NCI-H1092 (cell line): ENCODE measurements at regions not wholly inside any gene's neighbourhood (a gene's known extent, or its start where the extent isn't known, plus 50 kb on each side); places are given as distances from the start of the nearest gene placed in this dataset.

ENCODE experiments used
- DNase-seq: peaks from one replicate; lab custom pipeline; 2025; lab: John Stamatoyannopoulos, UW

DNA sequence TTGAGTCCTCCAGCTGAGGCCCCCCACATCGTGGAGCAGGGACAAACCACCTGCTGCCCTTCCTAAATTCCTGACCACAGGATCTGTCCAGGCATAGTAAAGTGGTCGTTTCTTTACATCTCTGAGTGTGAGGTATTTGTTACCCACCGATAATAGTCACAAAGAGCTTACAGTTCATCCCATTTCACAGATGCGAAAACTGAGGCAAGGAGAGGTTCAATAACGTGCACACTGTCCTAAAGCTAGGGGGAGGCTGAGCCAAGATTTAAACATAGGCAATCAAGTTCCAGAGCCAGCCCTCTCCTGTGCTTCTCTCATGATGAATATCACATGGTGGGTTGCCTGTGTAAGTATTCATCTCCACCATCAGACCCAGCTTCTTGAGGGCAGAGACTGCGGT is 135.4 kb downstream of the CCT6B start:
- no peak for DNase-seq

DNA sequence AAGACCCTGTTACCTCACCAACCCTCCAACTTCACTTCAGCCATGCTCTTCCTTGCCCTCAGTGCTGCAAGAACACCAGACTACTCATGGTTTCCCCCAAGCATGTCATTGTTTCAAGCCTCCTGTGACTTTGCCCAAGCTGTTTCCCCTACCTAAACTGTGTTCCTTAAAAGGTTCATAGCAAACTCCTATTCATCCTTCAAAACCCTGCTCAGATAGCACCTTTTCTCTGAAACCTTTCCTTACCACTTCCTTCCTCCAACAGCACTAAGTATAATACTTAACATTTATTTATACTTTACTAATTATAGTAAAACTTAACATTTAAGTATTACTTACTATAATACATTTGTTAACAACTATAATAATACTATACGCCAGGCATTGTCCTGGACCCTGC is 136.2 kb downstream of the CCT6B start:
- no peak for DNase-seq

DNA sequence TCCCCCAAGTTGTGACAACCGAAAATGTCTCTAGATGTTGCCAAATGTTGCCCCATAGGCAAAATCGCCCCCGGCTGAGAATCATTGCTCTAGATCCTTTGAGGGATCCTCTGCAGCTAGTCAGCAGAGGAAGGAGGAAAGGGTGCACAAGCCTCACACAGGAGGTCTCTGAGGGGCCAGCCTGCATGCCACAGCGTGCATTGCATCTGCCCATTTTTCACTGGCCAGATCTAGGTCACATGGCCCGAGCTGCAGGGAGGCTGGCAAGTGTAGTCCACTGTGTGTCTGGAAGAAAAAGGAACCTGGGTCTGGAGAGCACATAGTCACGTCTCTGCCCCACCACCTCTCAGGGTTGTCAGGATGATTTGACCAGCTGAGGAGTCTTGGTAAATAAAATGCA is 138.2 kb downstream of the CCT6B start:
- DNase-seq, result no peak

DNA sequence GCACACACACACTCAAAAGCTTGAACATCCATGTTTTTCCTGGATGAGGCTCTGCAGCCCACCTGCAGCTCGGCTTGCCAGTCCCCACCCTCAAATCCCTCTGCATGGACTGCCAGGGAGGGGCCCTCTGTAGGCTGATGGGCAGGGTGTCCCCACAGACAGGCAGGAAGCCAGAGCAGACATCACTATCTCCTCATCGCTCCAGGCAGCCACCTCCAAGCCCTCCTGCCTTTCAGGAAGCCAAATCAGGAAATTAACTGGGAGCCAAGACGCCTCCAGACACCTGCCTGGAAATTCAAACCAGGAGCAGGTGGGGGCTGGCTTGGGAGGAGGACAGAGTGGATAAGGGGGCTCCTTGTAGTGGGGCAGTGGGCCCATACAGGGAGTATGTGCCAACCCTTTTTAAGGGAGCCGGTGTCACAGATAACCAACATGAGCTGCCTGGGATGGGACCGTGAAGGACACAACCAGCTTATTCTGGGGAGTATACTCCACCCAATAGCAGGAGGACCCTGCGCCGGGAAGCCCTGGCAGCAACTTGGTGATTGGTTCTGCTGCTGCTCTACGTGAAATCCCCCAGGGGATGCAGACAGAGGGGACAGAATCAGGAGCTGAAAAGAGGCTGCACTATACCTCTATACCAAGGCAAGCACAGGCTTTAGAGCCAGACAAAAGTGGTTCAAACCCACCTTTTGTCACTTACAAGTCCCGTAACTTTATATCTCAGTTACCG is 139.1 kb downstream of the CCT6B start:
- DNase-seq, result no peak

DNA sequence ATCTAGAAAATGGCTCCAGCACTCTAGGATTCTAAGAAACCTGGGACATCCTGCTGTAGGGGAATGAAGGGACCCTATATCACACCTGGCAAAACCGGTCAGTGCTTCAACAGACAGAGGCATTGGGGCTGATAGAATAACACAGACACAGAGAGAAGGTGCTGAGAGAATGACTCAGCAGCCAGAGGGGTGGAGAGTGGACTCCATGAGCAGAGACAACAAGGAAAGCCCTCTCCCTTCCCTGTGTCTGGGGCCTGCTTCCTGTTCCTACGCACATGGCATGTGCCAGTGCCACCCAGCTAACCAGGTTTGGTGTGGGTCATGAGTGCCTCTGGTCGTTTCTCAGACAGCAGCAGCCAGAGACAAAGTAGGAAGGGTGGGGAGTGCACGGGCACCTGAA is 140.3 kb downstream of the CCT6B start:
- no peak for DNase-seq

DNA sequence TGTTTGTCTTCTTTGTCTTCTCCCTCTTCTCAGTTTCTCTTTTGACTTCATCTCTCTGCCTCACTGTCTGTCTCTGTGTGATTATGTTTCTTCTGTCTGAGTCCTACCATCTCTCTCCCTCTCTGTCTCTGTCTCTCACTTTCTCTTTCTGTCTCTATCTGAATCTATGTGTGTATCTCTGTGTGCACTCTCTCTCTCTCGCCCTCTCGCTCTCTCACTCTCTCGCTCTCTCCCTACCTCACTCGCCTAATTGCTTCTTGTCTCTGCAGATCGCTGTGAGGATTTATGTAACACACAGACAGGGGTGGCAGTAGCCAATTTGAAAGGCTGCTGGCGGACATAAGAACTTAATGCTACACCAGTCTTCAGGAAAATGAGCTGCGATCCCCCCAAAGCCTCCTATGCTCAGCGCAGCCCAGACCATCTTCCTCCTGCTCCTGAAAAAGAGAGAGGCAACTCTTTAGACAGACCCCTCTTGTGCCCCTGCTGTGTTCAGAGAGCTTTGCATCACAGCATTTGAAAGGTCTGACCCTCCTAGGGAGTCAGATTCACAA is 140.9 kb downstream of the CCT6B start:
- DNase-seq, result no peak

DNA sequence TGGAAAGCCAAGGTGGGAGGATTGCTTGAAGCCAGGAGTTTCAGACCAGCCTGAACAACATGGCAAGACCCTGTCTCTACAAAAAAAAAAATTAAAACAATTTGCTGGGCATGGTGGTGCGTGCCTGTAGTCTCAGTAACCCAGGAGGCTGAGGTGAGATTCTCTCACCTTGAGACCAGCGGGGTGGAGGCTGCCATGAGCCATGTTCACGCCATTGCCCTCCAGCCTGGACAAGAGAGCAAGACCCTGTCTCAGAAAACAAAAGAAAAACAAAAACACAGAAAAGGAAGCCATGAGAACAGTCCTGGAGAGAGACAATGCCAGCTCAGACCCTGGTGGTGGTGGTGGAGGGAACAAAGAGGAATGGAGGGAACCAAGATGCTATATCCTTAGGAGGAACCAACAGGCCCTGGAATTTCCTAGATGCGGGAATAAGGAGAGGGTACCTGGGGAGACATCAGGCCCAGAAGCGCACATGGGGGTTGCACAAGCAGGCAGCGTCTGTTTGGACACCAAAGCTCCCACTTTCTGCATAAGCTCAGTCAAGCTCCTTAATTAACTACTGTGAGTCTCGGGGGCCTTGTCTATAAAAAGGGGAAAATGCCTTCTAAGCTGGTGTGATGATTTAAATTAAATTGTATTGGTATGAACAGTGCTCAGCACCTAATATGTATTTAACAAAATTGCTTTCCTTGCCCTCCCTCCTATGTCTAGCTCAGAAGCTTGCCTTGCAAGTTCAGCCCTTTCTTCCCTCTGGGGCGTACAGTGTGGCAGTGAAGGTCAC is 143.8 kb downstream of the CCT6B start:
- no peak for DNase-seq

DNA sequence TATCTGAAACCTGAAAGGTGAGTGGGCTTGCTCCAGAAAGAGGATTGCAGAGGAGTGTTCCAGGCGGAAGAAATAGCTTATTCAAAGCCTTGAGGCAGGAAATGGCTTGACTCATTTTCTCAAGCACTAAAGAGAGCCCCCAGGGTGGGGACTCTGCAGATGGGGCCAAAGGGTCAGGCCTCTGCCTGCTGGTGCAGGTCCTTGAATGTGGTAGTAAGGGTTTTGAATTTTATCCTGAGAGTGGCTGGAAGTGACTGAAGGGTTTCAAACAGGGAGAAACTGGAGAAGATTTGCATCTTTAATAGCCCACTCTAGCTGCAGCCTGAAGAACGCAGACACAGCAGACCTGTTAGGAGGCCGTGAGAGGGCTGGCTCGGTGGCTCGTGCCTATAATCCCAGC is 144.4 kb downstream of the CCT6B start:
- DNase-seq, result no peak

DNA sequence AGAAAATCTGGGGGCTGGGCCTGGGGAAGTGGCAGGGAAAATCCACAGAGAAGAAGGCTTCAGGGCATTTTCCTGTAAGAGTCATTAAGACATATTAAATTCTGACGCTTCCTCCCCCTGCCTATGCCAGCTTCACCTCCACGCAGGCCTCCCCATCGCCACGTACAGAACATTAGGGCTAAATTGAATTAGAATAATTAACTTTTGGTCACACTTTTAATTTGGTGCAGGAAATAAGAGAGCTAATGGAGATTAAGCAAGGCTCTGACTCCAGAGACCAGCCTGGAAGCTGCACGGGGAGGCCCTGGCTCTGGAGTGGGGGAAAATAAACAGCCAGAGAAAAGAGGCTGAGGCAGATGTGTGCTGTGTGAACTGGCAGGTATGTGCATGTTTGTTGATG is 148.0 kb downstream of the CCT6B start:
- no peak for DNase-seq

DNA sequence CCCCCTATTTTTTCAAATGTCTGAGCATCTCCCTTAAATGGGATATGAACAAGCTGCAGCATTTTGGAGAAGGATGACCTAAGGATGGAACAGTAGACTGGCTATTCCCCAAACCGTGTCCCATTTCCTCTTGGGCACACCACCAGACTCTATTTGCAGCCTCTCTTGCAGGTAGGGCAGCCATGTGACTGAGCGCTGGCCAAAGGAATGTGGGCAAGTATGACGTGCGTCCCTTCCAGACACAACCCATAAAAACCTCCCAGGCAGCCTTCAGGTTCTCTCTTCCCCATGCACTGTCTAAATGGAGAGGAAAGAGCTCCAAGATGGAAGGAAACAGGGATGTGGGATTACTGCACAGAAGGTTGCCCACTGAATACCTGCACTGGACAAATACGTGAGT is 149.7 kb downstream of the CCT6B start:
- DNase-seq, result no peak

DNA sequence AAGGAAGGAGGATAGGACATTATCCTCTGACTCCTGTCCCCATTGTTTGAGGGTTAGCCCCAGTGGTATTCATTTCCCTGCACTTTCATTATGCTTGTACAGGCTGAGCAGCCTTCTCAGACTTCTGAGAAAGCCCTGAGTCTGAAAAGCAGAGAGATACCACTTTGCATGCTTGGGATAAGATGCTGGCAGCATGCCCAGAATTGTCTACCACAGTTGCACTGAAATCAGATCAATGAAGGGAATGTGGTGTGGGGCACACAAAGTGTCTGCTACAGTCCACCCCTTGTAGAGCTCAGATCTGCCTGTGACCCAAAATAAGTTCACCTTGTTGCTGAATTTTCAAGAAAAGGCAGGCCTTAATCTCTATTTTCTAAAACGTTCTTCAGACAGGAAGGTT is 160.6 kb downstream of the CCT6B start:
- DNase-seq, result no peak

DNA sequence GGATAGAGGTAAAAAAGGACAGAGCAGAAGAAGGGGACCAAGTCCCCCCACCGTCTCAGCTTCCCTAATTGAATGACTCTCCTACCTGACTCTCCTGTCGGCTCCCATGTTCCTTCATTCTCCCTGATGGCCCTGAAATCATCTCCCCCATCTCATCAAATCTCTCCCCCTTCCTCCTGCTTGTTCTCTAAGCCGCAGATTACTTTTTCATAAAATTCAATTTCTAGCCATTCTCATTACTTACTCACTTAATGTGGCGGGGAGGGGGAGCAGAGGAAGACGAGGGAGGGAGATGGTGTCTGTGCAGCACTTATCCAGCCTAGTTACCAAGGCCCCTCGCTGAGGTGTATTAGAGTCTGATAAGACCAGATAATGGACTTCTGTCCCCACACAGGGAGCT is 161.5 kb downstream of the CCT6B start:
- DNase-seq, result no peak

DNA sequence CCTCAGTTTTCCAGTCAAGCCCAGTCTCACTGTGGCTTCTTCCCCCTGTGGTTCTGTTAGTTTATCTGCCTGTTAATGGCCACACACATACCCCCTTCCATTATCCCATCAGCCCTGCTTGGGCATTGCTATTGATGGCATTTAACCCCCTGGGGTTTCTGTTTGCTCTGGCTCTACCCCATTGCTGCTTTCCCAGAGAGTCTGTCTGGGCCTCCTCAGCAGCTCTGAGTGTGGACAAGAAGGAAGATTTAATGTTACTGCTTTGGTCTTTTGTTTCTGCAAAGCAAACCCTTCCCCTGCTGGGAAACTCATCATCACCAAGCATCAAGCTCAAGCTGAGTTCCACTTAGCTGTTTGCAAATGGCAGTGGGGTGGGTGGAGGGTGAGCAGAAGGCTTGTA is 162.7 kb downstream of the CCT6B start:
- peak; percentile 31 for DNase-seq

DNA sequence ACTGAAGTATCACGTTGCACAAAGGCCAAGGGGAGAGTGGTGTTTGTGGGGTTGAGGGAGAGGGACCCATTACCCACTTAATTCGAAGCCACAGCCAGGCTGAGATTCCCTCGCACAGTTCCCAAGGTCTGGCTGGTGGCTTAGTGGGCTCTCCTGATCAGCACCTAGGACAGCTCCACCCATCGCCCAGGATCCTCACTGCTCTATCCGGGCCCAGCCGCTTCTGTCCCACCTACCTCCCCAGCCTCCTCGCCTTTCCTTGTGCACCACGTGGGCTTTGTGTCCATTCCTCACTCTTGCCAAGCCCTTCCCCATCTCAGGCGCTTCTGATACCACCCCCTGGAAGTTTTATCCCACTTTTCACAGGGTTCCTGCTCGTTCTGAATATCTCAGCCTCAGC is 163.5 kb downstream of the CCT6B start:
- no peak for DNase-seq

DNA sequence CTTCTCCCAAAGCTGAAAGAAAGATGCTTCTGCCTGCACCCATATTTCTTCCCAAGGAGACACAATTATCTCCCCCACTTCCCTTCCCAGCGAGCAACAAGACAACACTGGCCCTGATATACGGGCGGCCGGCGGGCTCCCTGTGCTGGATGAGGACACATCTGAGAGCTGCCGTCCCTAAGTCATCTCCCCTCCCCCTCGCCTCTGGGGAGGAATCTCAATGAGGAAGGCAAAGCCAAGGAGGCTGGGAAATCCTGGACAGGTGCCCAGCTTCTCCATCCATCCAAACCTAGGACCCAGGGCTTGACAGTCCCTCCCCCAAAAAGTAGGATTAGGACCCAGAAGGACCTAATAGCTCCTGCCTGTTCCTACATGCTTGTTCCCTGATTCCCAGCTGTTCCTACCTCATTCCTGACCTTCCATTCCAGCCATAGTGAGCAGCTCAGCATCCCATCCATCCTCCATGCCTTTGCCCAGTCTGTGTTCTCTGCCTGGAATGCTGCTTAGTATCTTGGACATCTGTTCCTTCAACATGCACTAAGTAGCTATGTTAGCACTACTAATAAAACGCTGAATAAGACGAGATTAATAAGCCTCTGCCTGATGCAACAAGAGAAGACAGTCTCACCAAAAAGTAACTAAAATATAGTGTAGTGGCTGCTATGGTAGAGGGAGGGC is 167.9 kb downstream of the CCT6B start:
- no peak for DNase-seq

DNA sequence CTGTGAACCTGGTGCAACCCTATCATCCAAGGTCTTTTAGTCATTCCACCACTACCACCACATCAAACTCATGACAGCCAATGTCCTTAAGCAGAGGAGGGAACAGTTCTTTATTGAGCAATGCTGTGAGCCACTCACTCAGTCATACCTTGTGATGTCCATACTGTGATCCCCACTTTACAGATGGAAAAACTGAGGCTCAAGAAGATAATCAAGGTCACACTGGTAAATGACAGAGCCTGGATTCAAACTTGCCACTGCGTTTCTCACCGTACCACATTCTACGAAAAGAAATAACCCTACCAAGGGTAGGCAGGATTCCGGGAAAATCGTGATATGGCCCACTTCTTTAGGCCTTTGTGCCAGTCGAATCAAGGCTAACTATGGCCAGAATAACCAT is 172.6 kb downstream of the CCT6B start:
- no peak for DNase-seq

DNA sequence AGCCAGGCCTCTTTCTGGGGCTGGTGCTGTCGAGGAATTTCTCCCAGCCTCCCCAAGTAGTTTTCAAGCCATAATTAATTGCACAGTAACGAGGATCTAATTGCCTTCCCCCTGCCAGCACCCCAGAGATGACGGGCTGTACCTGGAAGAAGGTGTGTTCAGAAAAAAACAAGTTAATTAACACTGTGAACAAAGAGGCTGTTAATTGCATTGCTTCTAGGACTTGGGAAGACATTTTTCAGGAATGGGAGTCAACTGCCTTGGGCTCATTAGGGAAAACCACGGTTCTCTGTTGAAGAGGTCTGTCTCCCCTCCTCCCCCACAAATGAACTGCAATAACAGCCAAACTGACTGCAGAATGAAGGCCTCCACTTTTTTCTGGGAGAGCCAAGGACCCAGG is 176.7 kb downstream of the CCT6B start:
- no peak for DNase-seq

DNA sequence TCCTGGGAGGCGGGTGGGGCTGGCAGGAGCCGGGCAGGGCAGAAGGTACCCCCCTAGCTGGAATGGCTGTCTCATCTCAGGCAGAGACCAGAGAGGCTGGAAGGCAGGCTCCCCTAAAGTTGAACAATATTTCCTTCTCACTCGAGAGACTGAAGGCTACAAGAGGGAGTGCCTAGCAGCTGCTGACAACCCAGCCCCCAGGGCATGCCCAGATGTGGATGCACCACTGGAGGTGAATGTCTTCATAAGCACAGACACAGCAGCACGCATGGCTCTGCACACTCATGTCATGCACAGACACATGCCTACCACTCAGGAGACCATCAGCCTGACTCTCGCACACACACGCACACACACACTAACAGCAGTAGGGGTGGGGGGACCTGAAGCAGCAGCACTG is 179.0 kb downstream of the CCT6B start:
- no peak for DNase-seq

DNA sequence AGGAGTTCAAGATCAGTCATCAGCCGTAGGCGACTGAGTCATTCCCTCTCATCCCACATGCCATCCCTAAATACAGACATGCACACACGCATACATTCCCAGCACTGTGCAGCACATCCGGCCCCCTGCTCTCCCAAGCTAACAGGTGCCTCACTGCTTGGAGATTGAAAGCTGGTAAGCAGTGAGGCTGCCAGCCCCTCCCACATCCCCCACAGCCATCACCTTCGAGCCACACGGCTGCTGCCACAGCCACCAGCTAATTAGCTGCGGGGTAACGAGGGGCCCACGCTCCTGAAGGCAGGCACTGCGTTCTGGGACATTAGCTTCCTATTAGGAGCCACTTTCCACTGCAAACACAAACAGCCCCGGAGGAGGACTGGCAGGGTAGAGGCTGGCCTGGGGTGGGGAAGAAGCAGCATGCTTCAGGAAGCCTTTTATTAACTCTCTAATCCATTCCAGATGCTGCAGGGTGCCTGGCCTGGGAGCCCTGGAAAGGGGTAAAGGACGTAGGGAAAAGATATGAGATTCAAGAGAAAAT is 179.6 kb downstream of the CCT6B start:
- no peak for DNase-seq

DNA sequence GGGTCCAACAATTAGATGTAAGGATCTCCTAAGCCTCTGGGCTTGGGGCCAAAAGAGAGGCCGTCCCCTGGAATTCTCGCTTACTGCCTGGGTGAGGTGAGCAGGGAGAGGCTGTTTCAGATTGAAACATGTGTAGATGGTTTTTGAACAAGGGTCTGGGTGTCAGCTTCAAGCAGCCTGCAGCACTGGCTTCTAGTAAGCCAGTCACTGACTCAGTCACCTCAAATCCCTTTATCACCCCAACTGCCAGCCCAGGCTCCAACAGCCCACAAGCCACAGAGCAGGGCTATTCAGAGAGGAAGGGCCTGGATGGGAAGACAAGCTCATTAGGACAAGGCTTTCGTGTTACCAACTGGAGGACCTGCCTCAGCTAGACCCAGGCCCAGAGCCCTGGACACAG is 180.2 kb downstream of the CCT6B start:
- DNase-seq, result no peak

DNA sequence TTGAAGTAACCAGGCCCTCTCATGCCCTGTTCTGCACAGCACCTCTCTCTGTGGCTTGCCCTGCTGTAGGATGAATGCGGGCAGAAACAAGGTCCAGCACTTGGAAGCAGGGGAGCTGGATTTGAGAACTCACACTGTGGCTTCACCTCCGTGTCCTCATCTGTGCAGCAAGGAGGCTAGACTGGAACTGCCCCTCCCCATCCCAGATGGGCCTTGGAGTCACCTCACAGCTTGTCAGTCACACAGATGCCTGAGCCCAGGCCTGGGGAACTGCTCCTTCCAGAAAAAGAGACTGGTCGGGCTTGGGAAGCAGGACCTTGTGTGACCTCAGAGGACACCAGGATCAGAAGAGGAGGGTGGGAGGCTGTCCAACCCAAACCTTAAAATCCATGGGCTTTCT is 180.8 kb downstream of the CCT6B start:
- no peak for DNase-seq
